H1 (cell line): ENCODE measurements at regions not wholly inside any gene's neighbourhood (a gene's known extent, or its start where the extent isn't known, plus 50 kb on each side); places are given as distances from the start of the nearest gene placed in this dataset.

ENCODE experiments used
- CTCF ChIA-PET: fragments of 300-600 bp; sonication (Branson Sonifier 250); formaldehyde crosslinking; loops from one replicate; lab custom pipeline; 2021; ENCODE audit not compliant: partially characterized antibody; lab: Charles Lee
- POLR2A ChIA-PET: fragments of 300-600 bp; sonication (Branson Sonifier 250); formaldehyde crosslinking; loops from one replicate; lab custom pipeline; 2021; ENCODE audit warnings: inconsistent platforms; ENCODE audit not compliant: partially characterized antibody; lab: Charles Lee
- DNase-seq, 2 experiments: peaks; one replicate each; pipeline versions ENCODE4 v3.0.0 to v3.0.0-alpha.2; 2010 to 2022; ENCODE audit warnings: low spot score in 2 of 2, low read depth in 1 of 2, mixed read lengths in 1 of 2
- FAIRE-seq: peaks from 2 replicates; lab custom pipeline; 2011; peaks lifted over from hg19 to GRCh38; lab: Jason Lieb, UNC
- H2AFZ ChIP-seq: 2 replicates; pipeline ENCODE4 v1.8.1; 2012; ENCODE audit warnings: low read length, inconsistent platforms
- H2AK5ac ChIP-seq: 2 replicates; pipeline ENCODE4 v1.6.1; 2013; ENCODE audit warnings: low read depth, low read length
- H2BK120ac ChIP-seq: replicated peaks from 2 replicates; pipeline ENCODE3; 2013; ENCODE audit warnings: low read depth, low read length, inconsistent platforms
- H2BK12ac ChIP-seq: 2 replicates; pipeline ENCODE4 v1.6.1; 2013; ENCODE audit warnings: low read depth, low read length
- H2BK15ac ChIP-seq: 2 replicates; pipeline ENCODE4 v1.6.1; 2013; ENCODE audit warnings: low read length
- H2BK20ac ChIP-seq: 2 replicates; pipeline ENCODE4 v1.6.1; 2013; ENCODE audit warnings: low read length
- H2BK5ac ChIP-seq: 2 replicates; pipeline ENCODE4 v1.6.1; 2013; ENCODE audit warnings: low read depth, low read length
- H3K14ac ChIP-seq: 2 replicates; pipeline ENCODE4 v1.6.1; 2013; ENCODE audit warnings: inconsistent platforms; ENCODE audit not compliant: insufficient read length
- H3K18ac ChIP-seq: 2 replicates; pipeline ENCODE4 v1.6.1; 2013; ENCODE audit warnings: low read length; ENCODE audit errors: extremely low read depth
- H3K23ac ChIP-seq: 2 replicates; pipeline ENCODE4 v1.6.1; 2013; ENCODE audit warnings: inconsistent platforms; ENCODE audit not compliant: insufficient read length
- H3K23me2 ChIP-seq: 2 replicates; pipeline ENCODE4 v1.6.1; 2013; ENCODE audit warnings: low read depth, low read length
- H3K27ac ChIP-seq: 2 replicates; pipeline ENCODE4 v1.6.1; 2011; ENCODE audit warnings: low read depth, low read length, inconsistent platforms
- H3K27me3 ChIP-seq, 4 experiments: replicated peaks in 1 of 4; 1 replicate in 1 of 4; 2 replicates in 3 of 4; pipeline versions ENCODE4 v1.6.1 to v1.8.1; 2011 to 2013; ENCODE audit warnings: low read length in 3 of 4, mild to moderate bottlenecking in 3 of 4, inconsistent platforms in 2 of 4, mixed read lengths in 2 of 4, moderate library complexity in 1 of 4; ENCODE audit not compliant: control insufficient read depth in 3 of 4, insufficient read depth in 3 of 4; ENCODE audit errors: extremely low read depth in 1 of 4
- H3K36me3 ChIP-seq, 4 experiments: 2 replicates each; pipeline versions ENCODE4 v1.6.1 to v1.8.1; 2011 to 2013; ENCODE audit warnings: mild to moderate bottlenecking in 4 of 4, low read length in 3 of 4, moderate library complexity in 2 of 4, control low read depth in 1 of 4, inconsistent platforms in 1 of 4; ENCODE audit not compliant: insufficient read depth in 4 of 4, control insufficient read depth in 2 of 4
- H3K4ac ChIP-seq: replicated peaks from 2 replicates; pipeline ENCODE3; 2013; ENCODE audit warnings: low read length, low read depth, mixed read lengths, inconsistent platforms; ENCODE audit not compliant: insufficient read length
- H3K4me1 ChIP-seq, 4 experiments: replicated peaks in 1 of 4; 1 replicate in 1 of 4; 2 replicates in 3 of 4; pipeline versions ENCODE4 v1.6.1 to v1.8.1; 2011 to 2013; ENCODE audit warnings: low read length in 3 of 4, inconsistent platforms in 2 of 4, mixed read lengths in 1 of 4; ENCODE audit not compliant: insufficient read depth in 4 of 4, control insufficient read depth in 3 of 4
- H3K4me2 ChIP-seq, 2 experiments: 2 replicates each; pipeline versions ENCODE4 v1.6.1 to v1.8.1; 2011 to 2013; ENCODE audit warnings: low read depth in 2 of 2, low read length in 2 of 2, control low read depth in 1 of 2, inconsistent platforms in 1 of 2, mild to moderate bottlenecking in 1 of 2; ENCODE audit not compliant: insufficient read depth in 1 of 2
- H3K4me3 ChIP-seq, 4 experiments: fragments of 200-600, 300-600 bp in 1 of 4; sonication (generic), shearing (Covaris generic), sonication (Bioruptor Twin) in 1 of 4; 2 replicates each; pipeline versions ENCODE4 v1.5.1 to v1.8.1; 2011 to 2016; ENCODE audit warnings: low read length in 4 of 4, low read depth in 3 of 4, control low read depth in 2 of 4, inconsistent platforms in 2 of 4, mild to moderate bottlenecking in 2 of 4, mixed read lengths in 1 of 4, moderate library complexity in 1 of 4; ENCODE audit not compliant: insufficient read depth in 2 of 4; ENCODE audit errors: extremely low read depth in 1 of 4
- H3K56ac ChIP-seq: replicated peaks from 2 replicates; pipeline ENCODE3; 2013; ENCODE audit warnings: low read depth, mild to moderate bottlenecking, mixed read lengths, low read length, inconsistent platforms; ENCODE audit not compliant: insufficient read length
- H3K79me1 ChIP-seq: 2 replicates; pipeline ENCODE4 v1.6.1; 2013; ENCODE audit warnings: low read depth, low read length, control low read depth
- H3K79me2 ChIP-seq, 2 experiments: 2 replicates each; pipeline versions ENCODE4 v1.6.1 to v1.8.1; 2012 to 2013; ENCODE audit warnings: low read length in 2 of 2, mild to moderate bottlenecking in 2 of 2, inconsistent platforms in 1 of 2; ENCODE audit not compliant: insufficient read depth in 2 of 2, control insufficient read depth in 1 of 2
- H3K9ac ChIP-seq, 4 experiments: replicated peaks in 1 of 4; 1 replicate in 1 of 4; 2 replicates in 3 of 4; pipeline versions ENCODE4 v1.6.1 to v1.8.1; 2011 to 2013; ENCODE audit warnings: low read depth in 3 of 4, low read length in 3 of 4, control low read depth in 2 of 4, mild to moderate bottlenecking in 2 of 4, moderate library complexity in 2 of 4, inconsistent platforms in 1 of 4; ENCODE audit errors: extremely low read depth in 1 of 4
- H3K9me3 ChIP-seq, 2 experiments: 2 replicates each; pipeline versions ENCODE4 v1.6.1 to v1.8.1; 2012 to 2013; ENCODE audit warnings: mild to moderate bottlenecking in 2 of 2, moderate library complexity in 2 of 2, control low read depth in 1 of 2, inconsistent platforms in 1 of 2, low read depth in 1 of 2, low read length in 1 of 2, mixed read lengths in 1 of 2; ENCODE audit not compliant: insufficient read depth in 2 of 2
- H4K20me1 ChIP-seq, 2 experiments: replicated peaks in 1 of 2; 2 replicates each; pipeline versions ENCODE3 to v1.8.1; 2011 to 2013; ENCODE audit warnings: inconsistent platforms in 2 of 2, low read length in 2 of 2, mild to moderate bottlenecking in 1 of 2; ENCODE audit not compliant: insufficient read depth in 2 of 2, control insufficient read depth in 1 of 2
- H4K5ac ChIP-seq: 2 replicates; pipeline ENCODE4 v1.6.1; 2013; ENCODE audit warnings: low read length, low read depth, mixed read lengths, inconsistent platforms; ENCODE audit not compliant: insufficient read length
- H4K8ac ChIP-seq: 2 replicates; pipeline ENCODE4 v1.8.0; 2013; ENCODE audit warnings: mild to moderate bottlenecking, moderate library complexity, low read length, inconsistent platforms; ENCODE audit not compliant: insufficient read depth; ENCODE audit errors: extremely low read depth
- H4K91ac ChIP-seq: replicated peaks from 2 replicates; pipeline ENCODE3; 2013; ENCODE audit warnings: low read length, mixed read lengths, inconsistent platforms; ENCODE audit not compliant: insufficient read length
- NANOG ChIP-seq: IDR thresholded peaks from 2 replicates; pipeline ENCODE4 v1.6.1; 2011; ENCODE audit warnings: low read length, low read depth, mild to moderate bottlenecking, inconsistent platforms; ENCODE audit not compliant: insufficient read depth, poor library complexity, severe bottlenecking
- WGBS, 2 experiments: shearing (Covaris generic) in 1 of 2; methylation state at CpG; one replicate each; pipeline versions ENCODE4 v1.1.6 to v1.1.7; 2013 to 2015; ENCODE audit warnings: low lambda C conversion rate in 2 of 2, mixed read lengths in 2 of 2, inconsistent platforms in 1 of 2, low coverage in 1 of 2, missing lambda C conversion rate in 1 of 2; ENCODE audit not compliant: insufficient replicate concordance in 2 of 2, insufficient coverage in 1 of 2, insufficient read length in 1 of 2; ENCODE audit errors: extremely low coverage in 1 of 2, missing lambda C conversion rate in 1 of 2; 5-methylcytosine and 5-hydroxymethylcytosine counted together

DNA sequence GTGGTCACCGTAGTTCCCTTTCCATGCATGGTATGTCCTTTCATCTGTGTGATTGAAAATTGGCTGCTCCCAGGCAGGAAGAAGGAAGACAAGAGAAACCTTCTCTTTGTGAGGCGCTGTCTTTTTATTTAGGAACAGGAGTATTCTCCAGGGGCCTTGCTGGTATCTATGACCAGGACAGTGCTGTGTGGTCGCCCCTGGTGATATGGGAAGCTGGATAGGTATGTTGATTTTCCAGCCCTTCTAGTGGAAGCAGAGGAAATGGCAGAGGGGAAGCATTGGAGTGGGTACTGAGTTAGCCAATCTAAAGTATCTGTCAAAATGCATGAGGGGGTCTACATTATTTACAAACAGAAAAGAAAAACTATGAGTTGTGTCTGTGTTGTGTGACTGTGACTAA lies 226.6 kb downstream of the MTX2 start:
- no peak overlapping the region for H2BK5ac ChIP-seq
- H3K14ac ChIP-seq, result no peak overlapping the region
- H3K36me3 ChIP-seq, result no peaks in the 10 kb centered on the region
- TF ChIP-seq NANOG, result no peak
- TF ChIP-seq, all 59 proteins: peak for 0
- POLR2A ChIA-PET, result no interaction called here
- H2BK15ac ChIP-seq, result no peak overlapping the region
- no peak overlapping the region for H4K5ac ChIP-seq
- H2AFZ ChIP-seq, result no peak overlapping the region
- H3K4ac ChIP-seq, result no peak overlapping the region
- peaks cover 0 to 5% (median 4%) of the 10 kb centered on the region in 4 experiments; a peak in 5 of 7 replicates for H3K27me3 ChIP-seq
- no peaks in the 10 kb centered on the region for H4K20me1 ChIP-seq
- no peak overlapping the region for H2BK12ac ChIP-seq
- peaks cover 0 to 7% (median 3%) of the 10 kb centered on the region in 4 experiments; a peak in 4 of 7 replicates for H3K4me1 ChIP-seq
- no peaks in the 10 kb centered on the region for H3K9me3 ChIP-seq
- 97% methylated on average over 3 of the region's 3 CpGs; no CpG with 5 or more reads in 1 of the 2 experiments for WGBS, 2 experiments
- no peak overlapping the region for H2BK20ac ChIP-seq
- no peak overlapping the region for H2AK5ac ChIP-seq
- H4K91ac ChIP-seq, result no peak overlapping the region
- H3K79me2 ChIP-seq, result no peaks in the 10 kb centered on the region
- no peak for DNase-seq
- H3K23me2 ChIP-seq, result no peaks in the 10 kb centered on the region; the same call in 1 of the 2 replicates
- no peak overlapping the region for H3K56ac ChIP-seq
- no peaks in the 10 kb centered on the region for H3K79me1 ChIP-seq
- no peak overlapping the region for H2BK120ac ChIP-seq
- FAIRE-seq, result no peak
- no peak overlapping the region for H4K8ac ChIP-seq
- no peak overlapping the region for H3K18ac ChIP-seq
- no peak overlapping the region for H3K27ac ChIP-seq
- CTCF ChIA-PET, result interaction anchor here (1.2 to 1.8 kb wide), 2 partner anchors 22 to 130 kb away, joined by 4 to 7 read pairs; no protein-coding TSS in a partner anchor
- no peak overlapping the region for H3K4me2 ChIP-seq
- H3K9ac ChIP-seq, result no peak overlapping the region
- H3K4me3 ChIP-seq, result no peak overlapping the region
- H3K23ac ChIP-seq, result no peak overlapping the region
